ENCODE measurements at regions not wholly inside any gene's neighbourhood (a gene's known extent, or its start where the extent isn't known, plus 50 kb on each side); places are given as distances from the start of the nearest gene placed in this dataset.
"Not testable (repeated sequence)": the region's sequence is repeated elsewhere in the genome, so short reads cannot be mapped to it uniquely, and the experiment has no call there.

DNA sequence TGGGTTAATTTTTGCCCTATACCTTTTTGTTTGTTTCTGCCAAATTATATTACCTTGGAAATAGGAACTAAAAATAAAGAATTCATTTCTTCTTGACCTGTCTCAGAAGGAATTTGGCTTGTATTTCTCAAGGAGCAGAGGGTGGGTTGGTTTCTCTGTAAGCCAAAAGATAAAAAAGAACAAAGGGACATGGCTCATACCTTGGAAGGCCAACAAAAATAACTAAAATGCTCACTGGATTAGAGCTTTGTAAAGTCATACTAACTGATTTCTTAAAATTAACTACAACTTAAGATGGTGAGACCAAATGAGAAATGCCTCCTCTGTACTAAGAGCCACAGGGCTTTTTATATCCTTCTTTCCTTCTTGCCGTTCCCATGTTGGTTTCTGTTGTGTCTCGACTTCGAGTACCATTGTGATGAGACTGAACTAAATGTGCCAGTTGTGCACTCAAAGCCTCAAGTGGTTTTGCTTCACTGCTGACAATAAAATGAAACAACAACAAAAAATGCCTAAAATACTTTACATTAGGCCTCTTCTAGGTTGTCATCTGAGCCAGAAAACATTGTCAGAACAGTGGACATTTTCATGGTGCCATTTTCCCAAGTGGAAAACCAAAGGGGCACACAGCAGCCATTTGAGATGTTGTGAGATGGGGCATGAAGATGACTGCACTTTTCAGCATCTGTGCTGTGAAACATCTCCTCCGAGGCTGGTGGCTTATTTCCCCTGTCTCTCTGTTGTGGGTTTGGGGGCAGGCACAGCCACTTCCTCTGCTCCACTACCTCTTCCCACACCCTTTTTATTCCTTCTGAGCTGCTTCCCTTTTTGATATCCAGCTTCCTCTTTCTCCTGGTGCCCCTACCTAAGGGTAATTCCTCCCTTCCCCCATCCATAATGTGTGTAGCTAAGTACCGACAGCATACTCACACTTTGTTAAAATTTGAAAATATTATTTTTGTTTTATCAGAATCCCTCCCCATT lies 51.8 kb upstream of the AGR3 start:
- DNase-seq (ENCODE audit: low read depth), result no peak

- no peak for DNase-seq (ENCODE audit: low read depth)
Observed at GRCh38 chr7:16934722-16935340, 53.0 kb upstream of the AGR3 start.

GRCh38 chr7:16935341-16935735 lies 53.6 kb upstream of the AGR3 start:
- no peak for DNase-seq (ENCODE audit: low read depth)

DNA sequence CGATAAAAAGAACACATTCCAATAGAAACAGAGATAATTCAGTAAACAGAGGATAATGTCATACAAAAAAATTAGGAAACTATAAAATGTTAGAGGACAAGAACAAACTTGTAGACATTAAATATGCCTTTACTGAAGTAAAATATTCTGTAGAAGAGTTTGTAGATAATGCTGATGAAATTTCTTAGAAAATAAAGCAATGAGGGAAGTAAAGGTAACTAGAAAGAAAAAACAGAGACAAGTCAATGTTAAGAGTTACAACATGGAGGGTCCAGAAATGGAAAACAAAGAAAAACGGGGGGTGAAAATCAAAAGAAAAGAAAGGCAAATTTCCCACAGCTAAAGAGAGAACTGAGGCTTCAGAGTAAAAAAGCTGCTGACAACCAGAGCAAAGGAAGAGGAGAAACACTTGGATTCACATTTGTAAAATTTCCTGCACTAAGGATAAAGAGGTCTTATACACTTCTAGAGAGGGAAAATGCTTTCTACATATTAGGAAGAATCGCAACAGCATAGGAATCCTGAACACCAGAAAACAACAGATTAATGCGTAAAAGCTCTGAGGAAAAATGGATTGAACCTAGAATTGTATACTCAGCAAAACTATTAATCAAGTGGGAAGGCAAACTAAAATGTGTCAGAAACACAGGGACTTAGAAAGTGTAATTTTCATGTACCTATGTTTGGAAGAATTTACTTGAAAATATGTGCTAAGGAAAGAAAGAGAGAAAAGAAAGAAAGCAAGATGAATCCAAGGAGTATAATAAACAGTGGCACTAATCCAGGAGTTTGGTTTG lies 55.0 kb upstream of the AGR3 start:
- no peak for DNase-seq (ENCODE audit: low read depth)

- no peak for DNase-seq (ENCODE audit: low read depth)
Observed at GRCh38 chr7:16939161-16939560, 57.4 kb upstream of the AGR3 start.

DNA sequence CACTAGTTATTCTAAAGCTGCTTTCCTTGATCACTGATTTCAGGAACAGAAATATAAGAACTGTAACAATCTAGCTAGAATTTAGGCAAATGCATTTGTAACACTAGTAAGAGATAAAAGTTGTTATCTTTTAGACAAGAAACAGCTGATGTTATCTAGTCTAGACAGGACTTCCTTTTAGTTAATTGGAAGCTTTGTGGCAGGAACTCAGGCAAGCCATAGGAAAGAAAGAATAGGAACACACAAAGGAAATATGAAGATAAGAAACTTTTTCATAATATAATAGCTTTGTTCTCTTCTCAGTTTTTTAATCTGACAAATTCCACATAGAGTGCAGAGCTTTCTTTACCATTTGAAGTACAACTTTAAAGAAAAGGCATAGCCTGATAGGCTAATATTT lies 59.0 kb upstream of the AGR3 start:
- no peak for DNase-seq (ENCODE audit: low read depth)

GRCh38 chr7:16942929-16943509 lies 61.2 kb upstream of the AGR3 start:
- DNase-seq (ENCODE audit: low read depth), result no peak

DNA sequence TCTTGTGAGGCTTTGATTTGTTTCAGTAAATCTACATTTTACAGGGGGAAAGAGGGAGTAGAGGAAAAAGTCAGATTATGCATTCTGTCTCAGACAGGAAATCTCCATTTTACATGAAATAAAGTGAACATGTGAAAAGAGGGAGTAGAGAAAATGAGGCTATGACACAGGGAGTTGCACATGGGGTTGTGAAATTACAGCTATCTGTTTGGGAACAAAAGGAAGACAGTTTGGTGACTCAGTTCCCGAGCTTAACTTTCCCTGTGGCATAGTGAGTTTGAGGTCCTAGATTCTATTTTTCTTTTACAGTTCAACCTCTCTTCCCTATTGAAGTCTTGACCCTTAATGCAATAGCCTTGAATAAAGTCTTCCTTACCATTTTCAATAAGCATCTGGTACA lies 63.2 kb upstream of the AGR3 start:
- DNase-seq (ENCODE audit: low read depth), result no peak

GRCh38 chr7:16945372-16945771 lies 63.6 kb upstream of the AGR3 start:
- no peak for DNase-seq (ENCODE audit: low read depth)

- not testable (repeated sequence) for DNase-seq (ENCODE audit: low read depth)
Observed at GRCh38 chr7:16948110-16948509, 66.3 kb upstream of the AGR3 start.

- no peak for DNase-seq (ENCODE audit: low read depth)
Observed at GRCh38 chr7:16951483-16952080, 69.8 kb upstream of the AGR3 start.

GRCh38 chr7:16954321-16954720 lies 72.5 kb upstream of the AGR3 start:
- peak; percentile 18 for DNase-seq (ENCODE audit: low read depth)

- DNase-seq (ENCODE audit: low read depth), result no peak
Observed at GRCh38 chr7:16958724-16959123, 76.9 kb upstream of the AGR3 start.

- peak; percentile 35 for DNase-seq (ENCODE audit: low read depth)
Observed at GRCh38 chr7:16960337-16960965, 78.7 kb upstream of the AGR3 start.

DNA sequence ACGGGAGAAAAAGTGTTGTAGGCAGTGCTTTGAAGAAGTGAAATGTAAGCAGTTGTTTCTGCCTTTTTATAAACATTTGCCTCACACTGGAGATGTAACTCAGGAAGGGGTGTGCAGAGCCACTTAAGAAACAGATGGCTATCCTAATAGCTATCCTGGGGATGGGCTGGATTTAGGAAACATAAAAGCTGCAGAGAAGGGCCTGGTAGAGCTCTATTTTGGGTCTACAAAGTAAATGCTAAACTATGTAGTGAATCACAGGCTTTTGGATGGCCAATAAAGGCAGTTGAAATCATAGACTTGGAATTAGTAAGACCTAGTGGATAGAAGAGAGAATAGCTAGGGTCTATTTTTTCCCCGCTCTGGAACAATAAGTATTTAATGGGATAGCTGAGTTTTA lies 79.9 kb upstream of the AGR3 start:
- DNase-seq (ENCODE audit: low read depth), result peak; percentile 97

GRCh38 chr7:16963044-16963443 lies 81.3 kb upstream of the AGR3 start:
- DNase-seq (ENCODE audit: low read depth), result no peak

DNA sequence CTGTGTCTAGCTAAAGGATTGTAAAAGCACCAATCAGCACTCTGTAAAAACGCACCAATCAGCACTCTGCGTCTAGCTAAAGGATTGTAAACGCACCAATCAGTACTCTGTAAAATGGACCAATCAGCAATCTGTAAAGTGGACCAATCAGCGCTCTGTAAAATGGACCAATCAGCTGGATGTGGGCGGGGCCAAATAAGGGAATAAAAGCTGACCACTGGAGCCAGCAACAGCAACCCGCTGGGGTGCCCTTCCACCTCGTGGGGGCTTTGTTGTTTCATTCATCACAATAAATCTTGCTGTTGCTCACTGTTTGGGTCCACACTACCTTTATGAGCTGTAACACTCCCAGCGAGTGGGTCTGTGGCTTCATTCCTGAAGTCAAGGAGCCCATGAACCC lies 83.9 kb upstream of the AGR3 start:
- not testable (repeated sequence) for DNase-seq (ENCODE audit: low read depth)

GRCh38 chr7:16967300-16967811 lies 85.6 kb upstream of the AGR3 start:
- DNase-seq (ENCODE audit: low read depth), result peak; percentile 82

- DNase-seq (ENCODE audit: low read depth), result no peak
Observed at GRCh38 chr7:16970732-16971482, 89.1 kb upstream of the AGR3 start.

DNA sequence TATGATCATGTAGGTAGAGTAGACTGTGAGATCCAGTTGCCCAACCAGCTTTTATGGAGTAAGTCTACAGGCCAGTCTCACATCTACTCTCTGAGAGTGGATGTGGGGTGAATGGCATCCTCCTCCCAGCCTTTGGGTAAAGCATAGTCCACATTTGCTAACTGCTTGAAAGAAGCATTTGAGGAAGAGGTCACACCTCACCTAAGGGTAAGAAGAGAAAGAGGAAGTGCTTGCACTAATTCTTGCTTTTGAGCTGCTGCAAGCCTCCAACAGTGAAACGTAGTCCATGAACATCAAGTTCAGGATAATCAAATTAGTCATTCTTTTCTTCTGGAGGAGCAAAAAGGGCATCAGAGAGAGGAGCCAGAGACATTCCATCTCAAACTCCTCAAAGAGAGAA lies 93.9 kb upstream of the AGR3 start:
- DNase-seq (ENCODE audit: low read depth), result no peak
